ENCODE measurements at regions not wholly inside any gene's neighbourhood (a gene's known extent, or its start where the extent isn't known, plus 50 kb on each side); places are given as distances from the start of the nearest gene placed in this dataset.
"Not testable (repeated sequence)": the region's sequence is repeated elsewhere in the genome, so short reads cannot be mapped to it uniquely, and the experiment has no call there.

DNA sequence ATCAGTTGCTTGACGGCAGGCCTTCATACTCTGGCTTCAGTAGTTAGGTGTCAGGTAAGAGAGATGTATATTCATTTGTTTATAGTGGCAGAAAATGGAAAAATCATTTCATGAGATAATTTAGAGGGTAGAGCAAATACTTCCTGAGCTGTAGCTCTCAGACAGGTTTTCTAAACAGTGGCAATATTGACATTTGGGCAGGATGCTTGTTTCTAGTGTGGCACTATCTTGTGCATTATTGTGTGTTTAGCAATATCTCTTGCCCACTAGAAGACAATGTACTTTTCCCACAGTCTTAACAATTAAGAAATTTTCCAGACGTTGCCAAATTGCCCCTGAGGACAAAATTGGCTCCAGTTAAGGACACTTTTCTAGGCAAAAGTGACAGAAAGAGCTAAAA, 1143.1 kb downstream of the PLA2G4A start:
- no peaks in the 10 kb centered on the region for H3K9me3 ChIP-seq (ENCODE audit: low read depth, low read length)
- no peaks in the 10 kb centered on the region for H3K36me3 ChIP-seq (ENCODE audit: insufficient read depth, low read length)
- H3K4me3 ChIP-seq, result no peak overlapping the region
- H3K9ac ChIP-seq (ENCODE audit: insufficient read length), result no peak overlapping the region
- no peak overlapping the region for H3K27ac ChIP-seq
- TF ChIP-seq EZH2 (IDR thresholded peaks at IDR 0.05) (no peak), POLR2AphosphoS5 (IDR thresholded peaks at IDR 0.05; ENCODE audit: borderline replicate concordance, low read depth, low read length) (no peak), FOXP2 (optimal IDR thresholded peaks at IDR 0.05; ENCODE audit: control extremely low read depth, extremely low read length, insufficient read depth) (no peak)
- no peak for DNase-seq (ENCODE audit: low read depth, low spot score)

DNA sequence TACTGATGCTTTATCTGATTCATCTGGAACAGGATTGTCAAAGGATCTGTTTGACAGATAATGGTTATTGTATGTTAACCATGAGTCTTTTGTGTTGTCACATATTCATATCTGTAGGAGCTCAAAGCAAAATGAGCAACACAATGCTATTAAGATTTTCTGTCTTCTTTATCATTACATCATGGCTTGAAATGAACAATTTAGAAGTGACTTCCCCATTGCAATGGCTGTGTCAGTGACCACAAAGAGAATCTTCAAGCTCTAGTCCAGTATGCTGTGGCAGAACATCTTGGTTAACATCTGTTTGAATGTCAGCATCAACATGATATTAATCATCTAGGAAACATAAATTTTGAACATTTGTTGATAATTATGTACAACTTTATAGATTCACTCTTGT, 1148.5 kb downstream of the PLA2G4A start:
- H3K27ac ChIP-seq, result no peak overlapping the region
- TF ChIP-seq POLR2AphosphoS5 (IDR thresholded peaks at IDR 0.05; ENCODE audit: borderline replicate concordance, low read depth, low read length), result no peak
- TF ChIP-seq EZH2 (IDR thresholded peaks at IDR 0.05), result no peak
- no peak for TF ChIP-seq FOXP2 (optimal IDR thresholded peaks at IDR 0.05; ENCODE audit: control extremely low read depth, extremely low read length, insufficient read depth)
- no peak for DNase-seq (ENCODE audit: low read depth, low spot score)
- no peaks in the 10 kb centered on the region for H3K36me3 ChIP-seq (ENCODE audit: insufficient read depth, low read length)
- H3K4me3 ChIP-seq, result no peak overlapping the region
- no peak overlapping the region for H3K9ac ChIP-seq (ENCODE audit: insufficient read length)
- H3K9me3 ChIP-seq (ENCODE audit: low read depth, low read length), result no peaks in the 10 kb centered on the region

DNA sequence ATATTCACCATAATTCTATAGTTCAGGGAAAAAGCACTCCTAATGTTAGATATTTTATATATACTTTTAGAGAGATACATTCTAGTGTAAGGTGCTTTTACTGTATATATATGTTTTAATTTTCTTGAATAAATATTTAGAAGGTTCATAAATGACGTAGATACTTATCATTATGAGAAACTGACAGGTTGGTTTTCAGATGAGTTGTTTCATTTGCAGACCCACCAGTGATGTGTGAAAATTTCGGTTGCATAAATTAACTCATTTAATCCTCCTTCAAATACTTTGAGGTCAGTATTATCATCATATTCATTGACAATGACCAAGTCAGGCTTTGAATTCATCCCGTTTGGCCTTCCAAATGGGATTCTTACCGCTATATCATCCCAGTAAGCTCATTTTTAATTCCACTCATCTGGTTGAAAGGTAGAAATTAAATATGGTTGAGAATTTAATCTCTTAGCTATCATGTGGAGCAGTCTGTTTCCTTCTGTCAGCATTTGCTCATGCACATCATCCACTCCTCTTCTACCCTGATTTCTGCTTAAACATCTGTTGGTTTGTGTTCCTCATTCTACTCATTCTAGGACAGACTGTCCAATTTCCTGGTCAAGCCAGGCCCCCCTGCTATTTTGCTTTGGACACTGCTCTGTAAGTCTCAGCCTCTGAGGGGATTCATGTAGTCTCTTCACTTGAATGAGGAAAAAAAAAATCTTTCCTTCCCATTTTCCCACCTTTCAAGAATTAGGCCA, 1156.6 kb downstream of the PLA2G4A start:
- no peak for DNase-seq (ENCODE audit: low read depth, low spot score)
- Histone ChIP-seq H3K9ac (ENCODE audit: insufficient read length) (no peak overlapping the region), H3K27ac (no peak overlapping the region), H3K36me3 (ENCODE audit: insufficient read depth, low read length) (no peaks in the 10 kb centered on the region), H3K9me3 (ENCODE audit: low read depth, low read length) (no peaks in the 10 kb centered on the region), H3K4me3 (no peak overlapping the region)
- TF ChIP-seq EZH2 (IDR thresholded peaks at IDR 0.05) (no peak), FOXP2 (optimal IDR thresholded peaks at IDR 0.05; ENCODE audit: control extremely low read depth, extremely low read length, insufficient read depth) (no peak), POLR2AphosphoS5 (IDR thresholded peaks at IDR 0.05; ENCODE audit: borderline replicate concordance, low read depth, low read length) (no peak)

DNA sequence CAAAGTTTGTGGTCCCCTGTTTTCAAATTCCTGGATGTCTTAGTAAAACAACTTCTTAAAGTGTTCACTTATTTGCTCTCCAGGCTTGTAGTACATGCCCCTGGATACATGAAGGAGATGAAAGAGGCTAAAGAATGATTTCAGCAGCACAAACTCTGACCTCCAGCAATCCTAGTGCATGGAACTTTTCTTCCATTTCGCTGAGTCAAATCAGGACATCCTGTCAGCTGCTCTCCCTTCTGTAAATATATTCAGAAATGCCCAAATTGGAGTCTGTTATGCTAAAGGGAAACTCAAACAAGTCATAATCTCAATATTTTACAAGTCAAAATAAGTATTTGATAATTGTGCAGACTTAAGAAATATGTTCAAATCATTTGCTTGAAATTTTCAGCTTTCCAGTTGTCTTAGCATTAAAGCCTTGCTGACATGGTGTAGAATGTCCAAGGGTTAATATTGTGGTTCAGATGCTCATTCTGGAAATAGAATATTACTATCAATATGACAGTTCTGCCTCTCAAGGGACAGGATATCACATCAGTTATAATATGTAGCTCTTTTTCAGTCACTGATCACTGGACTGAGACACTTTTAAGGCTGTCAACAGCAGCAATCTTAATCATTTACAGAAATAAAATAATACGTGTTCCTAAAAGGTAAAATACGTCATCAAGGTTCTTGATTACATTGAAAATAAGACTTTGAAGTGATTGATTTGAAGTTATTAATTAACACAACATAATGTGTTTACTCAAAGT, 1157.3 kb downstream of the PLA2G4A start:
- Histone ChIP-seq H3K36me3 (ENCODE audit: insufficient read depth, low read length) (no peaks in the 10 kb centered on the region), H3K27ac (no peak overlapping the region), H3K9me3 (ENCODE audit: low read depth, low read length) (no peaks in the 10 kb centered on the region), H3K4me3 (no peak overlapping the region), H3K9ac (ENCODE audit: insufficient read length) (no peak overlapping the region)
- TF ChIP-seq FOXP2 (optimal IDR thresholded peaks at IDR 0.05; ENCODE audit: control extremely low read depth, extremely low read length, insufficient read depth) (no peak), EZH2 (IDR thresholded peaks at IDR 0.05) (no peak), POLR2AphosphoS5 (IDR thresholded peaks at IDR 0.05; ENCODE audit: borderline replicate concordance, low read depth, low read length) (no peak)
- no peak for DNase-seq (ENCODE audit: low read depth, low spot score)

DNA sequence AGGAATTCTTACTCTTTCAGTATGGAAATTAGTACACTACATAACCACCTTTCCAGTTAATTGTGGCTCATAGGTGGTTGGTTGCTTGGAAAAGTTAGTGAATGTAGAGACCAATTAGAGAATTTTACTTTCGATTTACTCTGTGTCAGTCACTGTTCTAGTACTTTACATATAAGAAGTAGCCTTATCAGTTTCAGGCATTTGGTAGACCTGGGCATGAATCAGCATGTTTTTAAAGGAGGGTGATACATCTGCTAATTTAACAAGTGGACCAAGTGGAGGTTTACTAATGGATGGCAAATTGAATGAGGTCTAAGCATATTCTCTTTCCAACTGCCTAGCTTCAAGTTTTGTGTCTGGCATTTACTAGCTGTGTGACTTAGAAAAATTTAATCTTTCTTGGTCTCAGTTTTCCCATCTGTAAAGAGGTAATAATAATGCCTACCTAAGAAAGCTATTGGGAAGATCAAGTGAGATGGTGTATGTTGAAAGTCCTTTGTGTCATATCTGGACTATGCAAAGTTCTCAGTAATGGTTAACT, 1158.6 kb downstream of the PLA2G4A start:
- Histone ChIP-seq H3K36me3 (ENCODE audit: insufficient read depth, low read length) (no peaks in the 10 kb centered on the region), H3K9ac (ENCODE audit: insufficient read length) (no peak overlapping the region), H3K9me3 (ENCODE audit: low read depth, low read length) (no peaks in the 10 kb centered on the region), H3K4me3 (no peak overlapping the region), H3K27ac (no peak overlapping the region)
- no peak for TF ChIP-seq FOXP2 (optimal IDR thresholded peaks at IDR 0.05; ENCODE audit: control extremely low read depth, extremely low read length, insufficient read depth)
- no peak for TF ChIP-seq EZH2 (IDR thresholded peaks at IDR 0.05)
- no peak for TF ChIP-seq POLR2AphosphoS5 (IDR thresholded peaks at IDR 0.05; ENCODE audit: borderline replicate concordance, low read depth, low read length)
- DNase-seq (ENCODE audit: low read depth, low spot score), result no peak

DNA sequence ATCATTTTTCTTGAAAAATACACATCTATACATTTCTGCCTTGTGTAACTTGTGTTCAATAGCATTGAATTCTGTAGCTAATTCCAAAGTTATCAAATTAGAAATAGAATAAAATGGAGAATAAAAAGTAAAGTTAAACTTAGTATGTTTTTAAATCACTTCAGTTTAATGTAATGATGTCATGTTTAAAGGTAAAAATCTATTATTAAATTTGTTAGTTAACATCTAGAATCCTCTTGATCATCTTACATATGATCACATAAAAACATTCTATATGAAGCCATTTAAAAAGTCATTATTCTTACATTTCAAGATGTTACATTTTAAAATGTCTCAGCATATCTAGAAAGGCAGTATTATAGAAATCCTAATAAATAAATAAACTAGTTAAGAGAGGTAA, 1163.2 kb downstream of the PLA2G4A start:
- TF ChIP-seq POLR2AphosphoS5 (IDR thresholded peaks at IDR 0.05; ENCODE audit: borderline replicate concordance, low read depth, low read length) (no peak), FOXP2 (optimal IDR thresholded peaks at IDR 0.05; ENCODE audit: control extremely low read depth, extremely low read length, insufficient read depth) (no peak), EZH2 (IDR thresholded peaks at IDR 0.05) (no peak)
- Histone ChIP-seq H3K4me3 (no peak overlapping the region), H3K36me3 (ENCODE audit: insufficient read depth, low read length) (no peaks in the 10 kb centered on the region), H3K27ac (no peak overlapping the region), H3K9me3 (ENCODE audit: low read depth, low read length) (no peaks in the 10 kb centered on the region), H3K9ac (ENCODE audit: insufficient read length) (no peak overlapping the region)
- DNase-seq (ENCODE audit: low read depth, low spot score), result no peak

DNA sequence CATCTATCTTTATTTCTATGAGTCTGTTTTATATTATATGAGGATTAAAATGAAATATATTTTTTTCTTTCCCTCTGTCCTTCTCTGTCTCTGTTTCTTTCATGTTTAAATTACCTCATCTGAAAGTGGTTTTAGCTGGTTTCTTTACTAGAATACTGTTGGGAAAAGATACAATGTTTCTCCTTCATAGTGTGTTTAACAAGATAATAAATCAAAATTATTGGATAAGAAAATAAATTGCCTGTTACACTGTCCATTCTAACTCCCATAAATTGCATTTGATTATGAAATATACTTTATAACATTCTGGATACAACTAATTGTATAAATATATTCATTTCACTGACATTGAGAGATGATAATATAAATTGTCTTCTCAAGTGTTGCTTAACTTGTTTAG, 1168.0 kb downstream of the PLA2G4A start:
- H3K4me3 ChIP-seq, result no peak overlapping the region
- H3K9ac ChIP-seq (ENCODE audit: insufficient read length), result no peak overlapping the region
- H3K9me3 ChIP-seq (ENCODE audit: low read depth, low read length), result no peaks in the 10 kb centered on the region
- TF ChIP-seq FOXP2 (optimal IDR thresholded peaks at IDR 0.05; ENCODE audit: control extremely low read depth, extremely low read length, insufficient read depth), result no peak
- no peak for TF ChIP-seq POLR2AphosphoS5 (IDR thresholded peaks at IDR 0.05; ENCODE audit: borderline replicate concordance, low read depth, low read length)
- no peak for TF ChIP-seq EZH2 (IDR thresholded peaks at IDR 0.05)
- DNase-seq (ENCODE audit: low read depth, low spot score), result no peak
- no peak overlapping the region for H3K27ac ChIP-seq
- H3K36me3 ChIP-seq (ENCODE audit: insufficient read depth, low read length), result no peaks in the 10 kb centered on the region

DNA sequence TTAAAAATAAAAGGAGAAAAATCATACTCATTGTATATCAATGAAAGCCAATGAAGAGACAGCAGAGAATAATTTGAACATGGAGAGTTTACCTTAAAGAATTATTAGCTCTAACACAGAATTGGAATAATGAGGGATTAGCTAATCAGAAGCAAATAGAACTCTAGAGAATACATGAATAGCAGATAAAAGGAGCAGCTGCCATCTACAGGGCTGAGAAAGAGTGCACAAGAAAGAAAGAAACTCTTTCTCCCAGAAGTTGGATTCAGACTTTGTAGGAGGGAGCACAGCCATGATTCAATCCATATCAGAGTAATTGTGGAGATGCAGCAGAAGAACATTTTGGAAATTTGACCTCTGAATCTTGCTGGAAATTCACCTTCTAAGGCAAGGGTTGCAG, 1171.2 kb downstream of the PLA2G4A start:
- no peak for DNase-seq (ENCODE audit: low read depth, low spot score)
- H3K27ac ChIP-seq, result no peak overlapping the region
- no peak overlapping the region for H3K4me3 ChIP-seq
- TF ChIP-seq EZH2 (IDR thresholded peaks at IDR 0.05) (no peak), POLR2AphosphoS5 (IDR thresholded peaks at IDR 0.05; ENCODE audit: borderline replicate concordance, low read depth, low read length) (no peak), FOXP2 (optimal IDR thresholded peaks at IDR 0.05; ENCODE audit: control extremely low read depth, extremely low read length, insufficient read depth) (no peak)
- H3K9ac ChIP-seq (ENCODE audit: insufficient read length), result no peak overlapping the region
- no peaks in the 10 kb centered on the region for H3K9me3 ChIP-seq (ENCODE audit: low read depth, low read length)
- H3K36me3 ChIP-seq (ENCODE audit: insufficient read depth, low read length), result no peaks in the 10 kb centered on the region

DNA sequence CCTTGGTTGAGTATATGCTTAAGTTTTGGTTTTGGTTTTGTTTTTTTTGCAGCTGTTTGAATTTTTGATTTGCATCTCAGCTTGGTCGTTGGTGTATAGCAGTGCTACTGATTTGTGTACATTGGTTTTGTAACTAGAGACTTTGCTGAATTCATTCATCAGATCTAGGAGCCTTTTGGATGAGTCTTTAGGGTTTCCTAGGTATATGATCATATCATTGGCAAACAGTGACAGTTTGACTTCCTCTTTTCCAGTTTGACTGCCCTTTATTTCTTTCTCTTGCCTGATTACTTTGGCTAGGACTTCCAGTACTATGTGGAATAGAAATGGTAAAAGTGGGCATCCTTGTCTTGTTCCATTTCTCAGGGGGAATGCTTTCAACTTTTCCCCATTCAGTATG, 1174.9 kb downstream of the PLA2G4A start:
- not testable (repeated sequence) for H3K27ac ChIP-seq; H3K4me3 ChIP-seq; H3K36me3 ChIP-seq (ENCODE audit: insufficient read depth, low read length); H3K9me3 ChIP-seq (ENCODE audit: low read depth, low read length); DNase-seq (ENCODE audit: low read depth, low spot score); H3K9ac ChIP-seq (ENCODE audit: insufficient read length)

All from SK-N-MC (cell line).